ENCODE measurements at regions not wholly inside any gene's neighbourhood (a gene's known extent, or its start where the extent isn't known, plus 50 kb on each side); places are given as distances from the start of the nearest gene placed in this dataset.

GRCh38 chr11:15801616-15802015, 554.7 kb downstream of the SOX6 start:
- Histone ChIP-seq H3K4me1 (ENCODE audit: insufficient read depth) (no peaks in the 10 kb centered on the region), H3K4me3 (no peak overlapping the region), H3K9me3 (ENCODE audit: low read depth) (no peaks in the 10 kb centered on the region), H3K4me2 (no peak overlapping the region), H2AFZ (no peak overlapping the region), H3K36me3 (replicated peaks; ENCODE audit: insufficient read depth, low read depth) (no peaks in the 10 kb centered on the region), H3K27ac (no peak overlapping the region), H3K9me2 (replicated peaks; ENCODE audit: insufficient read depth) (no peaks in the 10 kb centered on the region), H3K27me3 (no peaks in the 10 kb centered on the region), H4K20me1 (ENCODE audit: insufficient read depth, poor library complexity, severe bottlenecking) (no peaks in the 10 kb centered on the region), H3K79me2 (no peaks in the 10 kb centered on the region)
- TF ChIP-seq CTCF (IDR thresholded peaks at IDR 0.05; ENCODE audit: poor library complexity) (no peak), EZH2phosphoT487 (IDR thresholded peaks at IDR 0.05; ENCODE audit: low read depth, severe bottlenecking, unreplicated experiment) (no peak), EZH2 (IDR thresholded peaks at IDR 0.05; ENCODE audit: borderline replicate concordance) (no peak)
- 72% methylated on average over 5 of the region's 5 CpGs for WGBS (ENCODE audit: low lambda C conversion rate, missing lambda C conversion rate)
- no peak for DNase-seq (ENCODE audit: low spot score)

- 50% methylated on average over 1 of the region's 1 CpG for WGBS (ENCODE audit: low lambda C conversion rate, missing lambda C conversion rate)
- Histone ChIP-seq H3K9me2 (replicated peaks; ENCODE audit: insufficient read depth) (no peaks in the 10 kb centered on the region), H2AFZ (no peak overlapping the region), H3K4me2 (no peak overlapping the region), H3K9me3 (ENCODE audit: low read depth) (no peaks in the 10 kb centered on the region), H4K20me1 (ENCODE audit: insufficient read depth, poor library complexity, severe bottlenecking) (no peaks in the 10 kb centered on the region), H3K79me2 (no peaks in the 10 kb centered on the region), H3K36me3 (replicated peaks; ENCODE audit: insufficient read depth, low read depth) (no peaks in the 10 kb centered on the region), H3K4me1 (ENCODE audit: insufficient read depth) (no peaks in the 10 kb centered on the region), H3K27ac (no peak overlapping the region), H3K4me3 (no peak overlapping the region), H3K27me3 (no peaks in the 10 kb centered on the region)
- no peak for DNase-seq (ENCODE audit: low spot score)
- TF ChIP-seq EZH2phosphoT487 (IDR thresholded peaks at IDR 0.05; ENCODE audit: low read depth, severe bottlenecking, unreplicated experiment): no peak
- no peak for TF ChIP-seq CTCF (IDR thresholded peaks at IDR 0.05; ENCODE audit: poor library complexity)
- TF ChIP-seq EZH2 (IDR thresholded peaks at IDR 0.05; ENCODE audit: borderline replicate concordance): no peak
Measured at GRCh38 chr11:15805726-15806125, 550.6 kb downstream of the SOX6 start.

GRCh38 chr11:15806217-15806616, 550.1 kb downstream of the SOX6 start:
- Histone ChIP-seq H3K9me2 (replicated peaks; ENCODE audit: insufficient read depth) (no peaks in the 10 kb centered on the region), H3K4me1 (ENCODE audit: insufficient read depth) (no peaks in the 10 kb centered on the region), H2AFZ (no peak overlapping the region), H3K9me3 (ENCODE audit: low read depth) (no peaks in the 10 kb centered on the region), H3K27me3 (no peaks in the 10 kb centered on the region), H3K79me2 (no peaks in the 10 kb centered on the region), H3K4me2 (no peak overlapping the region), H4K20me1 (ENCODE audit: insufficient read depth, poor library complexity, severe bottlenecking) (no peaks in the 10 kb centered on the region), H3K4me3 (no peak overlapping the region), H3K36me3 (replicated peaks; ENCODE audit: insufficient read depth, low read depth) (no peaks in the 10 kb centered on the region), H3K27ac (no peak overlapping the region)
- TF ChIP-seq EZH2 (IDR thresholded peaks at IDR 0.05; ENCODE audit: borderline replicate concordance) (no peak), CTCF (IDR thresholded peaks at IDR 0.05; ENCODE audit: poor library complexity) (no peak), EZH2phosphoT487 (IDR thresholded peaks at IDR 0.05; ENCODE audit: low read depth, severe bottlenecking, unreplicated experiment) (no peak)
- no peak for DNase-seq (ENCODE audit: low spot score)
- 94% methylated on average over 4 of the region's 4 CpGs for WGBS (ENCODE audit: low lambda C conversion rate, missing lambda C conversion rate)

GRCh38 chr11:15807827-15808226, 548.5 kb downstream of the SOX6 start:
- Histone ChIP-seq H3K27ac (no peak overlapping the region), H3K9me2 (replicated peaks; ENCODE audit: insufficient read depth) (no peaks in the 10 kb centered on the region), H3K9me3 (ENCODE audit: low read depth) (no peaks in the 10 kb centered on the region), H3K27me3 (no peaks in the 10 kb centered on the region), H3K4me2 (no peak overlapping the region), H4K20me1 (ENCODE audit: insufficient read depth, poor library complexity, severe bottlenecking) (no peaks in the 10 kb centered on the region), H3K4me1 (ENCODE audit: insufficient read depth) (no peaks in the 10 kb centered on the region), H3K79me2 (no peaks in the 10 kb centered on the region), H2AFZ (no peak overlapping the region), H3K4me3 (no peak overlapping the region), H3K36me3 (replicated peaks; ENCODE audit: insufficient read depth, low read depth) (no peaks in the 10 kb centered on the region)
- 61% methylated on average over 2 of the region's 2 CpGs for WGBS (ENCODE audit: low lambda C conversion rate, missing lambda C conversion rate)
- TF ChIP-seq CTCF (IDR thresholded peaks at IDR 0.05; ENCODE audit: poor library complexity): no peak
- TF ChIP-seq EZH2 (IDR thresholded peaks at IDR 0.05; ENCODE audit: borderline replicate concordance): no peak
- TF ChIP-seq EZH2phosphoT487 (IDR thresholded peaks at IDR 0.05; ENCODE audit: low read depth, severe bottlenecking, unreplicated experiment): no peak
- no peak for DNase-seq (ENCODE audit: low spot score)
